Stimulated activated CD4-positive, alpha-beta T cell treated with anti-CD3 and anti-CD28 coated beads, Interleukin-2, amount 100 ng/mL, for 24 hours (primary cell): ENCODE measurements at regions not wholly inside any gene's neighbourhood (a gene's known extent, or its start where the extent isn't known, plus 50 kb on each side); places are given as distances from the start of the nearest gene placed in this dataset.
"Not testable (repeated sequence)": the region's sequence is repeated elsewhere in the genome, so short reads cannot be mapped to it uniquely, and the experiment has no call there.

ENCODE experiments used
- DNase-seq, 2 donors: peaks; one replicate each; pipeline ENCODE4 v3.0.0-alpha.2; 2020

DNA sequence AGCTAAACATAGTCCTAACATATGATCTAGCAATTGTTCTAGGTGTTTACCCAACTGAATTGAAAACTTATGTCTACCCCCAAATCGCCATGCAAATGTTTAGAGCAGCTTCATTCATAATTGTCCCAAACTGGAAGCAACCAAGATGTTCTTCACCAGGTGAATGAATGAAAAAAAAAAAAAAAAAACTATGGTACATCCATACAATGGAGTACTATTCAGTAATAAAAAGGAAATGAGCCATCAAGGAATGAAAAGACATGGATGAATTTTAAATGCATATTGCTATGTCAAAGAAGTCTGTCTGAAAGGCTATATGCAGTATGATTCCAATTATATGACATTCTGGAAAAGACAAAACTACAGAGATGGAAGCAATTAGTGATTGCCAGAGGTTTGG is 98.6 kb upstream of the ITPRID2 start:
- DNase-seq, result no peak

DNA sequence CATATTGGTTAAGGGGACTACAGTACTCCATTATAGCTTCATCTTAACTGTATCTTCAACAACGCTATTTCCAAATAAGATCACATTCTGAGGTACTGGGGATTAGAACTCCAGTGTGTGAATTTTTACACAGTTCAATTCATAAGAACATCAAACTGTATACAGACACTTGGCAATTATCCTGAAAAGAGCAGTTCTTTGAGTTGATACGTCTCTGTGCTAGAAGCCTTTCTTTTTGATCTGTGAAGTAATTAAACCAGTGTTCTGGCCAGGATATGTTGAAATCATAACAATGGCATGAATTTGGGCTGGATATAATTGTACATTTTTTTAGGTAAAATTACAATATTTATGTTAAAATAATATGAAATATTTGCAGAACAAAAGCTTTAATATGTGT is 93.5 kb upstream of the ITPRID2 start:
- no peak for DNase-seq

DNA sequence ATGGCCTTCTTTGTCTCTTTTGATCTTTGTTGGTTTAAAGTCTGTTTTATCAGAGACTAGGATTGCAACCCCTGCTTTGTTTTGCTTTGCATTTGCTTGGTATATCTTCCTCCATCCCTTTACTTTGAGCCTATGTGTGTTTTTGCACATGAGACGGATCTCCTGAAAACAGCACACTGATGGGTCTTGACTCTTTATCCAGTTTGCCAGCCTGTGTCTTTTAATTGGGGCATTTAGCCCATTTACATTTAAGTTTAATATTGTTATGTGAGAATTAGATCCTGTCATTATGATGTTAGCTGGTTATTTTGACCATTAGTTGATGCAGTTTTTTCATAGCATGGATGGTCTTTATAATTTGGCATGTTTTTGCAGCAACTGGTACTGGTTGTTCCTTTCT is 89.2 kb upstream of the ITPRID2 start:
- not testable (repeated sequence) for DNase-seq

DNA sequence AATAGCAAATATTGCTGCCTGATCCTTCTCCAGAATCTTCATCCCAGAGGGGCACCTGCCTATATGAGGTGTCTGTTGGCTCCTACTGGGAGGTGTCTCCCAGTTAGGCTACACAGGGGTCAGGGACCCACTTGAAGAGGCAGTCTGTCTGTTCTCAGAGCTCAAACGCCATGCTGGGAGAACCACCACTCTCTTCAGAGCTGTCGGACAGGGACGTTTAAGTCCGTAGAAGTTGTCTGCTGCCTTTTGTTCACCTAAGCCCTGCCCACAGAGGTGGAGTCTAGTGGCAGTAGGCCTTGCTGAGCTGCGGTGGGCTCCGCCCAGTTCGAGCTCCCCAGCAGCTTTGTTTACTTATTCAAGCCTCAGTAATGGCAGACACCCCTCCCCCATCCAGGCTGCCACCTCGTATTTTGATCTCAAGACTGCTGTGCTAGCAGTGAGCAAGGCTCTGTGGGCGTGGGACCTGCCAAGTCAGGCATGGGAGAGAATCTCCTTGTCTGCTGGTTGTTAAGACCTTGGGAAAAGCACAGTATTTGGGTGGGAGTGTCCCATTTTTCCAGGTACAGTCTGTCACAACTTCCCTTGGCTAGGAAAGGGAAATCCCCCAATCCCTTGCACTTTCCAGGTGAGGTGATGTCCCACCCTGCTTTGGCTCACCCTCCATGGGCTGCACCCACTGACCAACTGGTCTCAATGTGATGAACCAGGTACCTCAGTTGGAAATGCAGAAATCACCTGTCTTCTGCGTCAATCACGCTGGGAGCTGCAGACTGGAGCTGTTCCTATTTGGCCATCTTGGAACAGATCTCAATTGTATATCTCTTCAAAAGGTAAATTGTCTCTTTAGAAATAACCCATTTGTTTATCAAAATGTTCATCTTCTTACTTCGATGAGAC is 87.4 kb upstream of the ITPRID2 start:
- not testable (repeated sequence) for DNase-seq

DNA sequence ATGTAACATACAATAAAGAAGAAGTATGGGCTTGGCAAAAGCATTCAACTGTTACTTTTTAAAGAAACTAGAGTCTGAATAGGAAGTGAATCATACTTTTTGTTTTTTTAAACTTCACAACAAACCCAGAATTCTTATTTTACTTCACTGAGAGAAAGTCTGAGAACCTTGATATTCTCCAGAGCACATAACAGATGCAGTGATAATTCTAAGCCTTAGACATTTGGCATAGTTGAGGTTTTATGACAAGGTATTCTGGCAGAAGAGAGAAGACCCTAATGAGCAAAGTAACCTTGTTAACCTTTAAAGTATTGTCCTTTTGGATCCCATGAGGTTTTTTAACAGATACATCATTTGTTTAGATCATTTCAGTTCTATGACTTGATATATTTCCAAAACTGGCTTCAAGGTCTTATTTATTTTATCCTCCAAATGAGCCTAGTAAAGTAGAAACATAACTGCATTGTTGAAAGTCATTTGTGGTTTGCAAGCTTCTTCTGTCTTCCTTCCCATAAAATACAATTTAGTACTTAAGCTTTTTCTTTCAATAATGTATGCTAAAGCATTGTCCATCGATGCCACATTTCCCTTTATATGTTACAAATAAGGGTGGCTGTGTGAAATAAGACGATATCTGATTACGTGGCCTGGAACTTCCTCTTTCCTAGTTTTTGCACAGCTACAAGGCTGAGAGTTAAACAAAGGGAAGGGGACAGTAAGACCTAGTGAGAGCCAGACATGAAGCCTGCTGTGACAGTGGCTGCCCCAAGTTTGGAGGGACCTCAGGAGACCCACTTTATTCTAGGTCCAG is 86.1 kb upstream of the ITPRID2 start:
- no peak for DNase-seq

DNA sequence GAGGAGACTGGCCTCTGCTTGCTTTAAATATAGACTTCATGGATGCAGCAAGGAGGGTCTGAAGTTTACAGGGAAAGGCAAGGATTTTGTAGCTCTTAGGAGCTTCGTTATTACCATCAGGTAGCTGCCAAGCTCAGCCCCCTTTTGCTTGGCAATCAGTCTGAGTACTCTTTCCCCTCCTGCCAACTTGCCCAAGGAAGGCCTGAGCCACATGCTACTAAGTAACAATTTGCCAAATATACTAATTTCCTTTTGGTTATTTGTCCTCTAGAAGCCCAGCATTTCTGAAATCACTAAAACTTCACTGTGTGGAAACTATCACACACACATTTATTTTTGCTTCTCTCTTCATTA is 85.5 kb upstream of the ITPRID2 start:
- DNase-seq, result no peak

DNA sequence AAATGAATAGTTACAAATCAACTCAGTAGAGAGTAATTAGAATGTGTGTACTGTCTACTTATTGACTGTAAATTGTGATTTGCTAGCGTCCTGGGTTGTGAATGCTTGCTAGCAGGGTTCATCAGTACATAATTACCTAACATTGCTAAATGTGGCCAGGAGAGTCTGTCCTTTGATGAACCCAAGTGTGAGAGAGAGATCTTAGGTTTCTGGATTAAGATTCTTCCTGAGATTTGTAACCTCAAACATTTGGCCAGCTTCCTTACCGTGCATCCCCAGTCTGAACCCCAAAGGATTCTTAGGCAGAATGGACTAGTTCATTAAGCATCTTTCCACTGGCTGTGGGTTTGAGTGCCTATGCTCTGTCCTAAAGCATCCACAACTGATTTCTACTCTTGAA is 84.0 kb upstream of the ITPRID2 start:
- no peak for DNase-seq

DNA sequence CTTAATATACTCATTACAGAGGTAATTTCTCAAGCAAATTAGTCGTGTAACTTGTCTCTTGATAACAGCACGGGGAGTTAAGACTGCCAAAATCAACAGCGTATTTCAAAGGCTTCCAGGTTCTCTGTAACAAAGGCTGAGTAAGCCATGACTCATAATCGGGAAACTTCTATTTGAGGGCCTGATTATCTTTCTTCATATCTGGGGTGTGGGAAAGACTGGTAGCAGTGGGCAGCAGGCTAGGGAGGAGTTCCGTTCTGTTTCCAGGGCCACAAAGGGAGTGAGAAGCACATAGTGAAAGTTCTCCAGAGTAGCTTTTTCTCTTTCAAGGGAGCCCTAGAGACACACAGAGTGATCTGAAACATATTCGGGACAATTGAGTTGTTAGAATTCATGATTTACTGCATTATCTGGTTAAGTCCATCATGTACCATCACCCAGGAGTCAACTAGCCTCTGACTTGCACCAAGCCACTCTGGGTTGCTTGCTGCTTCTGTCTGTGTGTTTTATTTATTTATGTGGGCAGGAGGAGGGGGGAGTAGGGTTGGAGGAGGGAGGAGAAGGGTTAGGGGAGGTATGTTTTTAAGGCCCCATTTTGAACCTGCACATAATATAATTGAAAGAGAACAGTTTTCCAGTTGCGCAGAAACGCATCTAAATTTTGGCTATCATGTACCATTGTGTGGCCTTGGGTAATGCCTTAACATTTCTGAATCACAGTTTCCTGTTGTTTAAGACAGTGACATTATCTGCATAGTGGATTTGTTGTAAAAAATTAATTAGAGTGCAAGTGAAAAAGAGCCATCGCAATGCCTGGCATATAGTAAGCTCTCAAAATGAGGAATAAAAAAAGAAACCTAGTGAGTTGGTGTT is 80.5 kb upstream of the ITPRID2 start:
- DNase-seq, result no peak

DNA sequence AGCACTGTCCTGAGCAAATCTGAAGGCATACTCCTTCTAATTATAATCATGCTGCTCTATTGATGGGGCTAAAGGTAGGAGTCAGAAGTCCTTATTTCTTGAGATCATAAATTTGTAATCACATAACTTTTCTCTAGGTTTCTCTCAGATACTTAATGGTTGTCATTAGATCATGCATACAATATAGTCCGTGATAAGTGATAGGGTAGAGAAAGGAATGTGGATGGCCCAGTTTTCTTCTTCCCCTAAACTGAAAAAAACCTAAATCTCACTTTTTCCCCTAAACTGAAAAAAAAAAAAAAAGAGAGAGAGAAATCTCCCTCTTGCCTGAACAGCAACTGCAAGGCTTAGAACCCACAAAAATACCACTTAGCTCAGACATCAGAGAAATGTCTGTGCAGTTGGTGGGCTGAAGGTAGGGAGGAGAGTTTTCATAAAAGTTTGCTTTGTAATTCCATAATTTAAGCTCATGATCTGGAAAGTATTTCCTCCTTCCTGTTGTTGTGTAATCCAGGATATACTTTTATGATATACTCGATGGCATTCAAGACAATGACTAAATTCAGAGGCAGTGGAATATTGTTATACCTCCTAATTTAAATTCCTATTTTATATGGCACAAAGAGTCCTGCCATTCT is 79.3 kb upstream of the ITPRID2 start:
- no peak for DNase-seq

DNA sequence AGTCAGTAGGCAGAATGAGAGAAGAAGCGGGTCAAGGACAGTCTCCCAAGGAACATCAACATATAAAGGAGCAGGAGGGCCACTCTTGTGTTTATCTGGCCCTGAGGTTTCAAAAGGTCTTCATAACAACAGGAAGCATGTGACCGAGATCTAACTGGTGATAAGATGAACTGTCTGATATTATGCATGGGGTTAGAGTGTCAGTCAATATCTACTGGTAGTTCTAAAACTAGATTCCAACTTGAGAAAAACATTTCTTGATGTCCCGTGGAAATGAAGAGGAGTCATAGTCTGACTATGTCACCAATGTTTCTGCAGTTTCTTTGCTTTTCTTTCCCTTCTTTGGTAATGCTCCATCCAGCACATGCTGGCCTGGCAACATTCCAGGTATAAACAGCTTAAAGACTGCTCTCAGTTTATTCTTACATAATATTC is 77.5 kb upstream of the ITPRID2 start:
- DNase-seq, result no peak

DNA sequence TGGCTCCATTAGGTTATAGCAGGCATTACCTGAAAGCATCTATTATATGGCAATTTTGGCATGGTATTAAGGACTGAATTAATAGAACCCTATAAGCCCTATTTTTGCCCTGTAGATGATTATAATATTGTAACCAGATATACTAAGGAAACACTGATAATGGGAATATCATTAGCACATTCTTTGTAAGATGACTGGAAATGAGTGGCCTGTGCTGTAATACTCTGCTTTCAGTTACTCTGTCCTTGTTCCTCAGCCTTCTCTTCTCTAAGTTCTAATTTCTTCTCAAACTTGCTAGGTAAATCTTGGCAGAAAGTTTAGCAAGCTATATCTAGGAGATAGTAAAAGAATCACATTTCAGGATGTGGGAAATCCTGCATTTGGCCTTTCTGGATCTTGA is 74.0 kb upstream of the ITPRID2 start:
- no peak for DNase-seq

DNA sequence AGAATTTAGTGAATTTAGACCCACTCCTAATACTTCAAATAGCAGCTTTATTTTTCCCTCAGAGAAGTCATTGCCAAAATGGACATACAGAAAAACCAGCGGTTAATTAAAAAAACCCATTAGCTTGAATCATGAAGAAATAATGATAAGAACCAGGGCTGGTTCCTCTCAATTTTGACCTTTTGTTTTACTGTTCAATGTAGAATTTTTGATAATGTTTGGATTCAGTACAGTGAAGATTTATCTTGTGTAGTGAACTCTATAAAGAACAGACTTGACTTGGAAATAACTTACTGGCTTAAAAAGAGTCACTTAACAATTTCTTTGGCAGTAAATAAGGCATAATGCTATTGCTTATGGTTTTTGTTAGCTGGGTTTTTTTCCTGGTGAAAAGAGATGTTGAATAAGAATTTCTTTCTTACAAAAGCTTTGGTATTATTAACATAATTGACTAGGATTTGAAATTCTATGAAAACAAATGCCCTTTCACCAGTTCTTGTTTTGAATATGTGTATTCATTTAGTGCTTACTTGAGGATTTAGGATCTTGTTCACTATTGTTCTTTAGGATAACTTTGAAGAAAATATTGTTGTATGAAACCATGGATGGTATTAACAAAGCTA is 73.4 kb upstream of the ITPRID2 start:
- DNase-seq, result no peak

DNA sequence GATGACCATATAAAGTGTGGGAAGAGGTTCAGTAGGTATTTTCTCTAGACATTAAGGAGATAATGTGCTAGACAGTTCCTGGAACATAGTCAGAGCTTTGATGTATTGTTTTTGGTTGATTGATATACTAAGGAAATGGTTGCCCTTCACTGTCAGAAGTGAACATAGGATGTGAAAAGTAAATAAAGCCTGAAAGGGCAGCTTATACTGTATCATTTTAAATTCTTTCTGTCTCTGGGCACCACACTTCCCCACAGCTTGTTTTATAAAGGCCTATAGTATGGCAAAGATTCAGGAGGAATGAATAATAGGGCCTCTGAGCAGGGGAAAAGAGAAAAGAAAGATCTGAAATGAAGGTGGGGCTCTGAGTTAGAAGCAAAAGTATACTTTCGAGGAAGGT is 72.7 kb upstream of the ITPRID2 start:
- DNase-seq, result no peak

DNA sequence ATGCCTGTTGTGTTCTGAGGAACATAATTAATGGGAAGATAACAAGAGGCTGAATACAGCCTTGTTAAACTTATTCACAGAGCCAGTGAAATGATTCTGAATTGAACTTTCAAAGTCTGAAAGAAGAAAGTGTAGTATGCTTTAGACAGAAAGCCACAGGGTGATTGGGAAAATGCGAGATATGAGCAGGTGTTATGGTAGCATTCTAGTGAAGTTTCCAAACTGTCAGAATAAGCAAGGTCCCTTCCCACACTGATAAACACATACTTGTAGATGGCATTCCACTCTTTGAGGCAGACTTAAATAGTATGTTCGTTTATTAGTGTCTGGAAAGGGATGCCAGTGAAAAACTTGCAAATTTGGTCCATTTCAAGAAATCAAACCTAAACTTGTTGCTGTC is 70.5 kb upstream of the ITPRID2 start:
- DNase-seq, result no peak

DNA sequence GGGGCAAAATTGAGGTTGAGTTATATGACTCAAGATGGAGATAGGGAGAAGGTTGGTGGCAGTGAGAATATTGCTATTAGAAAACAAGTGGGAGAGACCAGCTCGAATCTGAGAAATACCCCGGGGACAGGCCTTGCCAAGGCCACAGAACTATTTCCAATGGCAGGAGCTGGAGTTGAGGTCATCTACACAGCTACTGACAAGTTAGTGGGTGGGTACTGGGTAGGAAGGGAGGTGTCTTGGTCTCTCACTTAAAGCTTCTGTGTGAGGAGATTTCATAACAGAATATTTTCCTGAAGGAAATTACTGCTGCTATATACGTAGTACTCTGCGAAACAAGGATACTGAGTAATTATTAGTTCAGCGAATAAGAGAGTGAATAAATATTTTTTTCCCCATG is 69.4 kb upstream of the ITPRID2 start:
- no peak for DNase-seq

DNA sequence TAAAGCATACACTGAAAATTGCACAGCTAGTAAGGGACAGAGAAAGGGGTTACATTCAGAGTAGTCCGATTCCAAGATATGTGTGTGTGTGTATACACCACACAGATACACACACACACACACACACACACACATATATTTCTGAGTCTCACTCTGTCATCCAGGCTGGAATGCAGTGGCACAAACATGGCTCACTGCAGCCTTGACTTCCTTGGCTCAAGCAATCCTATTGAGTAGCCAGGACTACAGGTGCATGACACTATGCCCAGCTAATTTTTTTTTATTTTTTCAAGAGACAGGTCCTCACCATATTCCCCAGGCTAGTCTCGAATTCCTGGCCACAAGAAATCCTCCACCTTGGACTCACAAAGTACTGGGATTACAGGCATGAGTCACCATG is 68.1 kb upstream of the ITPRID2 start:
- DNase-seq, result no peak

DNA sequence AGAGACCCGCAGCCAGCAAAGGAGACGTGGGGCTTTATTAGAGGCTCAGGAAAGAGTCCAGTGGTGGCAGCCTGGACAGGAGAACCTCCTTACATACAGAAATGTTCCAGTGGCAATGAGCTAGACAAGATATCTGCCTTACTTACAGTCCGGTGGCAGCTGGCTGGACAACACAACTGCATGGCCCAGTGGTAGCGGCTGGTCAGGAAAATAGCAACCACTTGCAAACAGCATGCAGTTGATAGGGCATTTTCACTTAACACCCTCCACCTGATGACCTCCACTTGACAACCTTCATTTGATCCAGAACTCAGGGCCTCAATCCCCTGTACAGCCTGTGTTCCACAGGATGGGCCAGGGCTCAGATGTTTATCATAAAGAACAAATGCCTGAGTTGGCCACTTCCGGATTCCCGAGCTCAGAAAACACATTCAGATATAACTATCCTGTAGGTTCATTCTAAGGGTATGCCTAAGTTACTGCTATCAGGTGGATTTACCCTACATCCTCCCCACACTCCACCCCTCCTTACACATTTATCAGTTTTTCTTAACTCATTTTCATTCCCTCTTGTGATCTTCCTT is 63.3 kb upstream of the ITPRID2 start:
- no peak for DNase-seq

DNA sequence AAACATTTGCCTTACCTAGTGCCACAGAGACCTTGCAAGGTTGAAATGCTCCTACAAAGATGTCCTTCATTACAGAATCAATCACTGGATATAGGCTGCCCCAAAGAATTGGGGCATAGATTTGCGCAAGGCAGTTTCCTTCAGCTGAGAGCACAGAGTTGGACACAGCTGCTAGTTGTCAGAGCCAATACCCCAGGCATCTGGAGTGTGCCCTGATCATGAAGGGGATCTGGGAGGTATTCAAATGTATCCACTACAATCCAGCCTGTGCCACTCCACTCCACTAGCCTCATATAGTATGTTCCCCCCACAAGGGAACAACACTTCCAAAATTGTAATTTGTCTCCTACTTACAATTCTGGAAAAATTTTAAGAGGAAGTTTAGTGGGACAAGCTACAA is 62.3 kb upstream of the ITPRID2 start:
- DNase-seq, result no peak

DNA sequence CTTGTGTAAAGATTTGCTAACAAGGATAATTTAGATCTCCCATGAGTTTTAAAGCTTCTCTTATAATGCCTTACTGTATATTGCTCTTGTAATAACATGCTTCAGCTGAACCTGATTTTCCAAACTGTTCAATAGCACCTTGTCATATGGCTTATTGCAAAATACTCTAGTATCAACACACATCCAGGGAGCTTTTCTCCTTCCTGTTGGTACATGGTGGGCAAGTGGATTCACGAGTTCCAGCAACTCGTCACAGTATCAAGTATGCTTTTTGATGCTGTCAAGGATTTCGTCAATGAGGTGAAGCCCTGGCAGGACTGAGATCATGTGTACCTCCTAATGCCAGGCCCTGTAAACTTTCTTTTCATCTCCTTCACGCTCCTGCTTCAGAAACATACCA is 59.5 kb upstream of the ITPRID2 start:
- no peak for DNase-seq

DNA sequence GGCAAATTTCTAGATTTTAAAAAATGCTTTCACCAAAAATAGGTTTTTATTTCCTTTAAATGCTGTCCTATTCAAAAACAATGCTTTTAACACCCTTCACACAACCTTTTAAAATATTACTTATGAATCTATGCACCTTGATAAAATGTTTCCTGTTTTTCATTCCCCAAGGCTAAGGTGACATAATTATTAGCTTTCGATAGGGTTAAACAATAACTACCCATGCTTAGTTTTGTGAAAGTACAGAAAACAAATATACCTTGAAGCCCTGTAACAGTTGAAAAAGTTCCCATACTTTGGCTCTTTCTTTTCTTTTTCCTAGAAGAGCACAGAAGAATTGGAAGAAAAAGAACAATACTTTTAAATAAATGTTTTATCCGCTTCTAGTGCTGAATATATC is 54.9 kb upstream of the ITPRID2 start:
- DNase-seq, result no peak

DNA sequence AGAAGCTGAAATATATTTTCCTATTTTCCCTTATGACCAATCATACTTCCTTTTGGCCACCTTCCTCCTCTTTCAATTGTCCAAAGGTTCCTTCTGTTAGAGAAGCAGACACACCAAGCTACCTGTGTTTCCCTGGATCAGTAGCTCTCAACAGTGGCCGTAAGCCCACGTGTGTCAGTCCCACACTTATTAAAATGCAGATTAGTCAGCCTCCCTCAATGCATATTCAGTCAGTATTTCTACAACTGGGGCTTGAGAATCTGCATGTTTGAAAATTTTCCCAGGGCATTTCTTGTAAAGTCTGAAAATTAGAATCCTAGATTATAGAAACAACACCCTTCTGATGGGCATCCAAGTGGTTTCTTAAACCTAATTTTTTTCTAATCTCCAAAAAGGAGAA is 54.0 kb upstream of the ITPRID2 start:
- DNase-seq, result no peak

DNA sequence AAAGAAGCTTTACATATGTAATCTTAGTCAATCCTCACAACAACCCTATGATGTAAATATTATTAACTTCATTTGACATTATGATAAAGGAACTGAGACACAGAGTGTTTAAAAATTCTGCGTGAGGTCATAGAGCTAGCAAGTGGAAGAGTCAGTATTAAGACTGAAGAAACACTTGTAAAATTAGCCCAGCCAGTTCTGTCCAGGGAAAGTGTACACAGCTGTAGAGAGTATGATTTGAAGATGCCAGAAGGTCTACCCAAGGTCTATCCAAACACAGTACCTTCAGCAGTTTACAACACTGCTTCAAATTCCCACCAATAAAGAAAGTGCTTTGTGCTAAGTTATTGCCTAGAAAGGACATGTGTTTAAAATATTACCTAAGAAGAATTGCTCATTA is 51.7 kb upstream of the ITPRID2 start:
- DNase-seq, result no peak
